RWPE1 (cell line): ENCODE measurements at regions not wholly inside any gene's neighbourhood (a gene's known extent, or its start where the extent isn't known, plus 50 kb on each side); places are given as distances from the start of the nearest gene placed in this dataset.

Experiments used
- CTCF ChIA-PET: fragments of 350-600 bp; sonication (Branson Sonifier 250); formaldehyde crosslinking; extraction: SDS; loops from one replicate; lab custom pipeline; 2021; lab: Yijun Ruan, JAX
- POLR2A ChIA-PET: fragments of 400-600 bp; formaldehyde crosslinking; extraction: SDS; loops from one replicate; lab custom pipeline; 2020; ENCODE audit warnings: antibody characterized with exemption; ENCODE audit not compliant: low non-redundant PET; lab: Yijun Ruan, JAX
- DNase-seq: peaks from one replicate; pipeline ENCODE4 v3.0.0; 2012; ENCODE audit warnings: low spot score
- H3K27ac ChIP-seq: fragments of 450-650 bp; 2 replicates; pipeline ENCODE4 v1.5.1; 2017
- CTCF ChIP-seq: fragments of 450-650 bp; conservative IDR thresholded peaks from 2 replicates; pipeline ENCODE4 v1.5.1; 2017; ENCODE audit warnings: low read depth, mild to moderate bottlenecking

GRCh38 chr7:153397459-153397858, 637.9 kb downstream of the ACTR3B start:
- no peak for DNase-seq
- TF ChIP-seq CTCF, result no peak
- ChIA-PET POLR2A (no interaction called here), CTCF (no interaction called here)
- no peak overlapping the region for H3K27ac ChIP-seq

- TF ChIP-seq CTCF, result no peak
- POLR2A ChIA-PET, result no interaction called here
- H3K27ac ChIP-seq, result no peak overlapping the region
- CTCF ChIA-PET, result no interaction called here
- DNase-seq, result no peak
Measured at GRCh38 chr7:153397906-153398305, 638.4 kb downstream of the ACTR3B start.

GRCh38 chr7:153398370-153398769, 638.8 kb downstream of the ACTR3B start:
- no peak for DNase-seq
- POLR2A ChIA-PET, result no interaction called here
- H3K27ac ChIP-seq, result no peak overlapping the region
- CTCF ChIA-PET, result no interaction called here
- TF ChIP-seq CTCF, result no peak

- DNase-seq, result no peak
- TF ChIP-seq CTCF, result no peak
- POLR2A ChIA-PET, result no interaction called here
- no peak overlapping the region for H3K27ac ChIP-seq
- CTCF ChIA-PET, result no interaction called here
Measured at GRCh38 chr7:153398789-153399553, 639.4 kb downstream of the ACTR3B start.

GRCh38 chr7:153399554-153399940, 640.0 kb downstream of the ACTR3B start:
- ChIA-PET CTCF (no interaction called here), POLR2A (no interaction called here)

GRCh38 chr7:153400735-153401593, 641.4 kb downstream of the ACTR3B start:
- TF ChIP-seq CTCF, result no peak
- no peak for DNase-seq
- no peak overlapping the region for H3K27ac ChIP-seq
- CTCF ChIA-PET, result no interaction called here
- POLR2A ChIA-PET, result no interaction called here

More at GRCh38 chr7:153399554-153399940, 640.0 kb downstream of the ACTR3B start:
- TF ChIP-seq CTCF, result no peak
- no peak for DNase-seq
- no peak overlapping the region for H3K27ac ChIP-seq
